Mesendoderm (in vitro differentiated cells): ENCODE measurements at regions not wholly inside any gene's neighbourhood (a gene's known extent, or its start where the extent isn't known, plus 50 kb on each side); places are given as distances from the start of the nearest gene placed in this dataset.

Experiments used
- DNase-seq: peaks from one replicate; pipeline ENCODE4 v3.0.0; 2013
- H2AK5ac ChIP-seq: 2 replicates; pipeline ENCODE4 v1.6.1; 2013; ENCODE audit warnings: low read length, inconsistent platforms
- H2BK120ac ChIP-seq: 2 replicates; pipeline ENCODE4 v1.6.1; 2013; ENCODE audit warnings: low read depth, mild to moderate bottlenecking, low read length, moderate library complexity, mixed read lengths
- H2BK15ac ChIP-seq: replicated peaks from 2 replicates; pipeline ENCODE4 v1.6.1; 2013; ENCODE audit warnings: low read depth, mild to moderate bottlenecking, moderate library complexity
- H2BK5ac ChIP-seq: 2 replicates; pipeline ENCODE4 v1.6.1; 2013; ENCODE audit warnings: low read length, inconsistent platforms
- H3K18ac ChIP-seq: 2 replicates; pipeline ENCODE4 v1.6.1; 2013; ENCODE audit warnings: mild to moderate bottlenecking, low read length, mixed read lengths
- H3K23ac ChIP-seq: one replicate; pipeline ENCODE4 v1.6.1; 2013; ENCODE audit warnings: low read length
- H3K27ac ChIP-seq: 2 replicates; pipeline ENCODE4 v1.5.1; 2013; ENCODE audit warnings: low read depth, mild to moderate bottlenecking, inconsistent platforms, low read length, moderate library complexity
- H3K27me3 ChIP-seq: 2 replicates; pipeline ENCODE4 v1.6.1; 2013; ENCODE audit warnings: low read length, control low read depth, mild to moderate bottlenecking, inconsistent platforms; ENCODE audit not compliant: insufficient read depth, poor library complexity
- H3K36me3 ChIP-seq: 2 replicates; pipeline ENCODE4 v1.6.1; 2013; ENCODE audit warnings: low read length, inconsistent platforms; ENCODE audit not compliant: control insufficient read depth, insufficient read depth
- H3K4ac ChIP-seq: one replicate; pipeline ENCODE4 v1.6.1; 2013; ENCODE audit warnings: low read depth, mild to moderate bottlenecking, low read length, moderate library complexity
- H3K4me1 ChIP-seq: 2 replicates; pipeline ENCODE4 v1.6.1; 2013; ENCODE audit warnings: low read depth, low read length, inconsistent platforms; ENCODE audit not compliant: control insufficient read depth
- H3K4me2 ChIP-seq: 2 replicates; pipeline ENCODE4 v1.6.1; 2013; ENCODE audit warnings: low read length
- H3K4me3 ChIP-seq: 2 replicates; pipeline ENCODE4 v1.5.1; 2013; ENCODE audit warnings: mild to moderate bottlenecking, low read length
- H3K56ac ChIP-seq: one replicate; pipeline ENCODE4 v1.6.1; 2013; ENCODE audit warnings: low read length
- H3K79me1 ChIP-seq: 2 replicates; pipeline ENCODE4 v1.6.1; 2013; ENCODE audit warnings: low read length, inconsistent platforms
- H3K79me2 ChIP-seq: 2 replicates; pipeline ENCODE4 v1.6.1; 2013; ENCODE audit warnings: mild to moderate bottlenecking, low read length; ENCODE audit not compliant: control insufficient read depth, insufficient read depth
- H3K9ac ChIP-seq: 2 replicates; pipeline ENCODE4 v1.6.1; 2013; ENCODE audit warnings: low read length, inconsistent platforms
- H4K5ac ChIP-seq: one replicate; pipeline ENCODE4 v1.6.1; 2013; ENCODE audit warnings: low read length
- H4K8ac ChIP-seq: one replicate; pipeline ENCODE4 v1.6.1; 2013; ENCODE audit warnings: low read depth, mild to moderate bottlenecking, control low read depth, low read length, moderate library complexity
- WGBS: extraction: QIAGEN DNeasy Blood & Tissue Kit; methylation state at CpG from one replicate; pipeline ENCODE4 v1.1.7; 2013; ENCODE audit warnings: low lambda C conversion rate, missing lambda C conversion rate; ENCODE audit not compliant: insufficient coverage; ENCODE audit errors: extremely low coverage; 5-methylcytosine and 5-hydroxymethylcytosine counted together

DNA sequence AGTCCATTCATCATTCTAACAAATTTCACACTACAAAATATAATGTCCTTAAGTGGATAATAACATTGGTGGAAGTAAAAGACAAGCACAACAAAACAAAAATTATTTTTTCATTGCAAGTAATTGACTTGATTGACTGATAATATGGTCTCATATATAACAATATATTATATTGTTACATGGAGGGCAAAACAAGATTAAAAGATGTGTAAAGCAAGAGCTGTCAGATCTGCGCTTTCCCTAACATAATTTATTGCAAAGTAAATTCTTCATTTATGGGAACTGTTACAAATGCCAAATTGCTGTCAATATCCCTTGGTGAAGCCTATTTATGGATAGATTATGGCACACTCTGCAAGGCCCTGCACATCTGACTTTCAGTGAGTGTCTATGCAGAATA lies 233.6 kb downstream of the PCDH7 start:
- Histone ChIP-seq H3K4ac (no peak overlapping the region), H3K56ac (no peak overlapping the region), H3K79me1 (no peaks in the 10 kb centered on the region), H3K23ac (no peak overlapping the region), H2BK120ac (no peak overlapping the region), H4K8ac (no peak overlapping the region), H4K5ac (no peak overlapping the region), H3K27ac (no peak overlapping the region), H2BK5ac (no peak overlapping the region), H3K79me2 (no peaks in the 10 kb centered on the region), H3K4me2 (no peak overlapping the region), H3K4me3 (no peak overlapping the region), H2BK15ac (no peak overlapping the region), H3K27me3 (no peaks in the 10 kb centered on the region), H3K9ac (no peak overlapping the region), H3K18ac (no peak overlapping the region), H2AK5ac (no peak overlapping the region), H3K36me3 (no peaks in the 10 kb centered on the region), H3K4me1 (no peaks in the 10 kb centered on the region)
- DNase-seq = no peak
- WGBS = no CpG with 5 or more reads among the region's 1 CpG

DNA sequence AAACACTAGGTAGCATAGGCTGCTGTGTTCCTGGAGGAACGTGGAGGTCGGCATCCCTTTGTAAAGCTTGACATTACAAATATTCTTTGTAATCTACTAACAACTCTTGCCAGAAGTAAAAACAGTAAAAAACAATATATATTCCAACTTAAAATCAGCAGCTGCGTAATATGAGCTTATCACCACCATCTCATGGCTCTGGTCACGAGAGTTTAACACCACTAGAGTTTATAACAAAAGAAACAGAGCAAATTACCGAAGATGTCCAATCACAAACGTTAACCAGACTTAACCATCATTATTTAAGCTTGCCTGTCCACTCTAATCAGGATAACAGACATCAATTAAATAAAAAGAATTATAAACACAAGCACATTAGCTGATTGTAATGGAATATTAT lies 236.7 kb downstream of the PCDH7 start:
- Histone ChIP-seq H3K23ac (no peak overlapping the region), H2BK120ac (no peak overlapping the region), H3K4me1 (no peaks in the 10 kb centered on the region), H3K56ac (no peak overlapping the region), H3K27me3 (no peaks in the 10 kb centered on the region), H2AK5ac (no peak overlapping the region), H3K36me3 (no peaks in the 10 kb centered on the region), H2BK15ac (no peak overlapping the region), H3K79me2 (no peaks in the 10 kb centered on the region), H3K27ac (no peak overlapping the region), H3K4ac (no peak overlapping the region), H2BK5ac (no peak overlapping the region), H4K8ac (no peak overlapping the region), H3K4me3 (no peak overlapping the region), H3K9ac (no peak overlapping the region), H4K5ac (no peak overlapping the region), H3K4me2 (no peak overlapping the region), H3K18ac (no peak overlapping the region), H3K79me1 (no peaks in the 10 kb centered on the region)
- no peak for DNase-seq
- WGBS = no CpG with 5 or more reads among the region's 6 CpGs

DNA sequence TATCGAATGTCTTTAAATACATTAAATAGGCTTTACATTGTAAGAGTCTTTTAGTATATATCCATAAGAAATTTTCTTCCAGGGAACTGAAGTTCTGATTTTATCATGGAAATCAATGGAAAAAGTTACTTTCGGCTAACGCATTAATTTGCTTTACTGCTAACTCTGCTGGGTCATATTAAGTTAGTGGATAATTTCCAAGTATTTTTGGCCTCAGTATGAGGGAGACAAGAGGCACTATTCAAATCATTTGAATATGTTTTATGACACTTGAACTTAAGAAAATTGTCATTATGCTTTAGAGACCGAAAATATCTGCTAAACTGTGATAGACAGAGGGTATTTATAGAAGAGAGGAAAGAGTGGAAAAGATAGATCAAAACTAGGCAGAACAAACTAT lies 237.5 kb downstream of the PCDH7 start:
- WGBS = no CpG with 5 or more reads among the region's 4 CpGs
- Histone ChIP-seq H3K27me3 (no peaks in the 10 kb centered on the region), H3K79me1 (no peaks in the 10 kb centered on the region), H3K4me2 (no peak overlapping the region), H2AK5ac (no peak overlapping the region), H3K18ac (no peak overlapping the region), H3K4me3 (no peak overlapping the region), H4K8ac (no peak overlapping the region), H3K36me3 (no peaks in the 10 kb centered on the region), H2BK5ac (no peak overlapping the region), H2BK120ac (no peak overlapping the region), H3K79me2 (no peaks in the 10 kb centered on the region), H3K9ac (no peak overlapping the region), H2BK15ac (no peak overlapping the region), H3K4ac (no peak overlapping the region), H3K4me1 (no peaks in the 10 kb centered on the region), H3K56ac (no peak overlapping the region), H3K23ac (no peak overlapping the region), H3K27ac (no peak overlapping the region), H4K5ac (no peak overlapping the region)
- no peak for DNase-seq

DNA sequence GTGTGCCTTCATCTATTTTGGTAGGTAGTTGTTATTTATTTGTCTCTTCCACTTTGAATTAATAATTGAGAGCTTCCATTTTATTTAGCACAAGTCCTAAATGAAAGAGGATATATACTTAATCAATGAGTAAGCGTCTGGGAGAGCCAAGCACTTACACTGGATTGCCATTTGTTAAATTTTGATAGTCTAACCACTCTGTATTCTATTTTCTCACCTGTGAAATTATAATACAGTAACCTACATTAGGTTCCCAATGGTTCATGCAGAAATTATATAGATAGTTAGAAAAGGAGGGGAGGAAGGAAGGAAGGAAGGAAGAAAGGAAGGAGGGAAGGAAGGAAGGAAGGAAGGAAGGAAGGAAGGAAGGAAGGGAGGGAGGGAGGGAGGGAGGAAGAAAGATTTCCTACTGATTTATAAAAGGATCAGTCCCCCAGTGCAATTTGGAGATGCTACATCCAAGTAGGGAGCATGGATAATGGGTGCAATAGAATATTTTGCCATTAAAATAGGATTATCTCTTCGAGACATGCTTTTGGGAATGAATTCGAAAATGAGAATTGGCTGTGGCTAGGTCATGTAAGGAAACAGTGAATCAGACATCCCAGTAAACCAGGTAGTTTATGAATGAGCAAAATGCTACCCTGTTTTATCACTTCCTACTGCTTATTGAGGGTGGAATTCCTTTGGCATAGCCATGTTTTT lies 239.8 kb downstream of the PCDH7 start:
- no CpG with 5 or more reads among the region's 3 CpGs for WGBS
- Histone ChIP-seq H2AK5ac (no peak overlapping the region), H3K23ac (no peak overlapping the region)

DNA sequence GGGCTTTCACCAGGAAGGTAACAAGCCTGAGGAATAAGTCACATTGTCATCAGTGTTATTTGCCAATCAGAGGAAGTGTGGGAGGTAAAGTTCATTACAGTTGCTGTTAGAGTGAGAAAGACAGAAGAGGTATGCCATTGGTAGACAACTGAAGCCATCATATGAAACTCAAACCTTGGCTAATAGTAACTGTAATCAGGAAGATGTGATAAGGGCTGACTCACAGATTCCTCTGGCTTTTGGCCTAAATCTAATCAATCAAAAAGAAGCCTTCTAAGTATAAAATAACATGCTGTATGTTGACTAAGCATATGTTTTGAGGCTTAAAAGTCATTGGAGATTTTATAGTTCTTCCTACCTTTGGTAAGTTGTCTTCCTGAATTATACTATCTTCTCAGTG lies 242.8 kb downstream of the PCDH7 start:
- DNase-seq = peak; percentile 17

More for the DNA sequence above, 239.8 kb downstream of the PCDH7 start:
- no peak overlapping the region for H2BK15ac ChIP-seq
- H3K79me1 ChIP-seq = no peaks in the 10 kb centered on the region
- H3K4ac ChIP-seq = no peak overlapping the region
- H3K79me2 ChIP-seq = no peaks in the 10 kb centered on the region
- no peak overlapping the region for H3K4me2 ChIP-seq
- H3K27ac ChIP-seq = no peak overlapping the region
- no peak overlapping the region for H4K8ac ChIP-seq
- no peak overlapping the region for H2BK120ac ChIP-seq
- no peak overlapping the region for H3K18ac ChIP-seq
- H2BK5ac ChIP-seq = no peak overlapping the region
- no peak for DNase-seq
- H3K36me3 ChIP-seq = no peaks in the 10 kb centered on the region
- H3K4me3 ChIP-seq = no peak overlapping the region
- H3K56ac ChIP-seq = no peak overlapping the region
- no peak overlapping the region for H3K9ac ChIP-seq
- H3K4me1 ChIP-seq = no peaks in the 10 kb centered on the region
- no peaks in the 10 kb centered on the region for H3K27me3 ChIP-seq
- no peak overlapping the region for H4K5ac ChIP-seq

DNA sequence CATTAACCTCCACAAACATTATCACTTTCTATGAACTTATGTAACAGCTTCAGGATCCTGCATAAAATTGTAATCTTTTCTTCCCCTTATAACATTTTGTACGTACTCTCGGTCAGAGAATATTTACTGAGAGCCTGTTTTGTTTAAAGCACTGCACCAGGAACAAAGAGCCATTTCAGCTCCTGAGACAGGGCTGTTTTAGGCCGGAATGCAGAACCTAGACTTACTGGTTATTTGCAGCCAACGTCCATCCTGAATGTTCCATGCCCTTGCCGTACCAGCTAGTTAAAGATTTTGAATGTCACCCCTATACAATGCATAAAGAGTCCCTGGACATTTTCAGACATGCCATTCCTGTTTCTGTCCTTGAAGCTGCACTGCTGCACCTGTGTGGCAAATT lies 248.8 kb downstream of the PCDH7 start:
- Histone ChIP-seq H3K4me2 (no peak overlapping the region), H2BK15ac (no peak overlapping the region), H4K5ac (no peak overlapping the region), H3K4ac (no peak overlapping the region), H3K4me1 (no peaks in the 10 kb centered on the region), H2BK120ac (no peak overlapping the region), H3K79me1 (no peaks in the 10 kb centered on the region), H2AK5ac (no peak overlapping the region), H3K27me3 (no peaks in the 10 kb centered on the region), H3K27ac (no peak overlapping the region), H3K4me3 (no peak overlapping the region), H2BK5ac (no peak overlapping the region), H3K56ac (no peak overlapping the region), H3K9ac (no peak overlapping the region), H3K79me2 (no peaks in the 10 kb centered on the region), H3K23ac (no peak overlapping the region), H4K8ac (no peak overlapping the region), H3K18ac (no peak overlapping the region), H3K36me3 (no peaks in the 10 kb centered on the region)
- WGBS = no CpG with 5 or more reads among the region's 5 CpGs
- no peak for DNase-seq

More for the DNA sequence above, 242.8 kb downstream of the PCDH7 start:
- H3K79me1 ChIP-seq = no peaks in the 10 kb centered on the region
- no peak overlapping the region for H3K27ac ChIP-seq
- H3K79me2 ChIP-seq = no peaks in the 10 kb centered on the region
- H2BK5ac ChIP-seq = no peak overlapping the region
- H3K27me3 ChIP-seq = no peaks in the 10 kb centered on the region
- H3K4me2 ChIP-seq = no peak overlapping the region
- H3K4me3 ChIP-seq = no peak overlapping the region
- H3K18ac ChIP-seq = no peak overlapping the region
- no peaks in the 10 kb centered on the region for H3K4me1 ChIP-seq
- H2AK5ac ChIP-seq = no peak overlapping the region
- no peak overlapping the region for H3K9ac ChIP-seq
- H2BK120ac ChIP-seq = no peak overlapping the region
- no peak overlapping the region for H4K5ac ChIP-seq
- H3K36me3 ChIP-seq = no peaks in the 10 kb centered on the region
- no peak overlapping the region for H3K23ac ChIP-seq
- H3K56ac ChIP-seq = no peak overlapping the region
- no peak overlapping the region for H4K8ac ChIP-seq
- H2BK15ac ChIP-seq = no peak overlapping the region
- no peak overlapping the region for H3K4ac ChIP-seq
